WTC11 (cell line): ENCODE measurements at regions not wholly inside any gene's neighbourhood (a gene's known extent, or its start where the extent isn't known, plus 50 kb on each side); places are given as distances from the start of the nearest gene placed in this dataset.

Experiments
- CREB1 ChIP-seq: sonication (generic); formaldehyde crosslinking; IDR thresholded peaks from 2 replicates; pipeline ENCODE4 v1.8.0; 2023; ENCODE audit warnings: mild to moderate bottlenecking, missing genetic modification reagents
- ETV6 ChIP-seq: sonication (generic); formaldehyde crosslinking; IDR thresholded peaks from 2 replicates; pipeline ENCODE4 v1.8.1; 2022; ENCODE audit warnings: mild to moderate bottlenecking, missing genetic modification reagents
- FOXK1 ChIP-seq: sonication (generic); formaldehyde crosslinking; IDR thresholded peaks from 2 replicates; pipeline ENCODE4 v1.8.0; 2022; ENCODE audit warnings: mild to moderate bottlenecking, moderate library complexity, missing genetic modification reagents
- KAT7 ChIP-seq: sonication (generic); formaldehyde crosslinking; IDR thresholded peaks from 2 replicates; pipeline ENCODE4 v1.8.1; 2023; ENCODE audit warnings: missing genetic modification reagents, mild to moderate bottlenecking, borderline replicate concordance
- MAX ChIP-seq: sonication (generic); formaldehyde crosslinking; IDR thresholded peaks from 2 replicates; pipeline ENCODE4 v1.8.0; 2022; ENCODE audit warnings: mild to moderate bottlenecking, missing genetic modification reagents
- NFE2L1 ChIP-seq: sonication (generic); formaldehyde crosslinking; IDR thresholded peaks from 2 replicates; pipeline ENCODE4 v1.8.1; 2023; ENCODE audit warnings: missing genetic modification reagents
- SMAD4 ChIP-seq: sonication (generic); formaldehyde crosslinking; IDR thresholded peaks from 2 replicates; pipeline ENCODE4 v1.8.0; 2022; ENCODE audit warnings: mild to moderate bottlenecking, missing genetic modification reagents
- SP1 ChIP-seq: sonication (generic); formaldehyde crosslinking; conservative IDR thresholded peaks from 2 replicates; pipeline ENCODE4 v1.8.1; 2022; ENCODE audit warnings: missing genetic modification reagents
- TEAD4 ChIP-seq: sonication (generic); formaldehyde crosslinking; IDR thresholded peaks from 2 replicates; pipeline ENCODE4 v1.8.0; 2022; ENCODE audit warnings: mild to moderate bottlenecking, missing genetic modification reagents
- USF1 ChIP-seq: sonication (generic); formaldehyde crosslinking; IDR thresholded peaks from 2 replicates; pipeline ENCODE4 v1.8.0; 2022; ENCODE audit warnings: mild to moderate bottlenecking, missing genetic modification reagents
- USF2 ChIP-seq: sonication (generic); formaldehyde crosslinking; IDR thresholded peaks from 2 replicates; pipeline ENCODE4 v1.8.1; 2023; ENCODE audit warnings: mild to moderate bottlenecking, missing genetic modification reagents, moderate library complexity
- ZNF416 ChIP-seq: fragments of 250-450 bp; sonication (Bioruptor Pico); IDR thresholded peaks from 2 replicates; pipeline ENCODE4 v1.9.0; 2021; ENCODE audit warnings: mild to moderate bottlenecking, inconsistent platforms
- TF ChIP-seq, protein P1 (sequence below): sonication (generic); formaldehyde crosslinking; IDR thresholded peaks from 2 replicates; pipeline ENCODE4 v1.8.1; 2022; ENCODE audit warnings: mild to moderate bottlenecking, moderate library complexity, missing genetic modification reagents
- TF ChIP-seq, protein P2 (sequence below): fragments of 200-600 bp; IDR thresholded peaks from 2 replicates; pipeline ENCODE4 v1.8.0; 2022; ENCODE audit warnings: antibody characterized with exemption

DNA sequence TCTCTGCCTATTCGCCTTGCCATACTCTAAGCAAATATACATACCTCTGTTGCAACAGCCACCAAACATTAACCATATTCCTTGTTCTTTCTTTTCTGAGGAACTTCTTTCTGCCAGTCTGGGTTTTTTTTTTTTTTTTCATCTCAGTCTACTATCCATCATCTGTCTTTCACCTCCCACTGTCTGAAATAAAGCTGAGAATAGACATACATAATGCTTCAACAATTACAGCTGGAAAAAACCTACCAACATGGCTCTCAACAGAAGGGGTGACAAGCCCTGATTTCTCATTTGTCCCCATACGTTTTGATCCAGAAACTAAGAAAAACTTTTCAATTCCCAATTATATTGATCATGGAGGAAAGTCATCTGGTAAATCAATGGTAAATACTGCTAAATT is 728.8 kb upstream of the POU3F3 start:
- no peak for TF ChIP-seq USF2 (CRISPR knock-in tag)
- TF ChIP-seq, protein P1, sequence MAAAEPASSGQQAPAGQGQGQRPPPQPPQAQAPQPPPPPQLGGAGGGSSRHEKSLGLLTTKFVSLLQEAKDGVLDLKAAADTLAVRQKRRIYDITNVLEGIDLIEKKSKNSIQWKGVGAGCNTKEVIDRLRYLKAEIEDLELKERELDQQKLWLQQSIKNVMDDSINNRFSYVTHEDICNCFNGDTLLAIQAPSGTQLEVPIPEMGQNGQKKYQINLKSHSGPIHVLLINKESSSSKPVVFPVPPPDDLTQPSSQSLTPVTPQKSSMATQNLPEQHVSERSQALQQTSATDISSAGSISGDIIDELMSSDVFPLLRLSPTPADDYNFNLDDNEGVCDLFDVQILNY (CRISPR knock-in tag) = no peak
- no peak for TF ChIP-seq TEAD4
- no peak for TF ChIP-seq ETV6 (CRISPR knock-in tag)
- no peak for TF ChIP-seq SP1 (CRISPR knock-in tag)
- no peak for TF ChIP-seq NFE2L1 (CRISPR knock-in tag)
- TF ChIP-seq, protein P2, sequence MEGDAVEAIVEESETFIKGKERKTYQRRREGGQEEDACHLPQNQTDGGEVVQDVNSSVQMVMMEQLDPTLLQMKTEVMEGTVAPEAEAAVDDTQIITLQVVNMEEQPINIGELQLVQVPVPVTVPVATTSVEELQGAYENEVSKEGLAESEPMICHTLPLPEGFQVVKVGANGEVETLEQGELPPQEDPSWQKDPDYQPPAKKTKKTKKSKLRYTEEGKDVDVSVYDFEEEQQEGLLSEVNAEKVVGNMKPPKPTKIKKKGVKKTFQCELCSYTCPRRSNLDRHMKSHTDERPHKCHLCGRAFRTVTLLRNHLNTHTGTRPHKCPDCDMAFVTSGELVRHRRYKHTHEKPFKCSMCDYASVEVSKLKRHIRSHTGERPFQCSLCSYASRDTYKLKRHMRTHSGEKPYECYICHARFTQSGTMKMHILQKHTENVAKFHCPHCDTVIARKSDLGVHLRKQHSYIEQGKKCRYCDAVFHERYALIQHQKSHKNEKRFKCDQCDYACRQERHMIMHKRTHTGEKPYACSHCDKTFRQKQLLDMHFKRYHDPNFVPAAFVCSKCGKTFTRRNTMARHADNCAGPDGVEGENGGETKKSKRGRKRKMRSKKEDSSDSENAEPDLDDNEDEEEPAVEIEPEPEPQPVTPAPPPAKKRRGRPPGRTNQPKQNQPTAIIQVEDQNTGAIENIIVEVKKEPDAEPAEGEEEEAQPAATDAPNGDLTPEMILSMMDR = no peak
- no peak for TF ChIP-seq USF1 (CRISPR knock-in tag)
- no peak for TF ChIP-seq KAT7
- no peak for TF ChIP-seq SMAD4
- TF ChIP-seq MAX = no peak
- TF ChIP-seq FOXK1 (CRISPR knock-in tag) = no peak
- TF ChIP-seq ZNF416 (CRISPR knock-in tag) = no peak
- TF ChIP-seq CREB1 (CRISPR knock-in tag) = no peak
